ENCODE measurements at regions not wholly inside any gene's neighbourhood (a gene's known extent, or its start where the extent isn't known, plus 50 kb on each side); places are given as distances from the start of the nearest gene placed in this dataset.
"Not testable (repeated sequence)": the region's sequence is repeated elsewhere in the genome, so short reads cannot be mapped to it uniquely, and the experiment has no call there.

DNA sequence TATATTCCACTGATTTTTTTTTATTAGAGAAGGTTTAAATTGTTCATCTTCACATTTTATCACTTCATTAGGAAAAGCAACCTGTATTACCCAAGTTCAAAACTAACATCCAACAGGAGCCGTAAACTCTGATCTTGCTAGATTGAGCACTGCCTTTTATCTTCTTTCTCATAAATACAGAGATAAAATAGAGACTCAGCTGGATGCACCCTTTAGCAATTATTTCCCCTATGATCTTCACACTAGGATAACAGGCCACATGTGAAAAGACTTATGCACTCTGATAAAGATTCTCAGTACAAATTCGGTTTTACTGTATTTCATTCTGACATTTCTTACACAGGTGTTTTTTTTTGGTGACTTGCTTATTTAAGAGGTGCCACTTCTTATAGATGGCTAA, 2438.2 kb upstream of the PCDH20 start:
- DNase-seq (ENCODE audit: insufficient read length, low spot score) = no peak
- FAIRE-seq = no peak
- TF ChIP-seq, protein P1, sequence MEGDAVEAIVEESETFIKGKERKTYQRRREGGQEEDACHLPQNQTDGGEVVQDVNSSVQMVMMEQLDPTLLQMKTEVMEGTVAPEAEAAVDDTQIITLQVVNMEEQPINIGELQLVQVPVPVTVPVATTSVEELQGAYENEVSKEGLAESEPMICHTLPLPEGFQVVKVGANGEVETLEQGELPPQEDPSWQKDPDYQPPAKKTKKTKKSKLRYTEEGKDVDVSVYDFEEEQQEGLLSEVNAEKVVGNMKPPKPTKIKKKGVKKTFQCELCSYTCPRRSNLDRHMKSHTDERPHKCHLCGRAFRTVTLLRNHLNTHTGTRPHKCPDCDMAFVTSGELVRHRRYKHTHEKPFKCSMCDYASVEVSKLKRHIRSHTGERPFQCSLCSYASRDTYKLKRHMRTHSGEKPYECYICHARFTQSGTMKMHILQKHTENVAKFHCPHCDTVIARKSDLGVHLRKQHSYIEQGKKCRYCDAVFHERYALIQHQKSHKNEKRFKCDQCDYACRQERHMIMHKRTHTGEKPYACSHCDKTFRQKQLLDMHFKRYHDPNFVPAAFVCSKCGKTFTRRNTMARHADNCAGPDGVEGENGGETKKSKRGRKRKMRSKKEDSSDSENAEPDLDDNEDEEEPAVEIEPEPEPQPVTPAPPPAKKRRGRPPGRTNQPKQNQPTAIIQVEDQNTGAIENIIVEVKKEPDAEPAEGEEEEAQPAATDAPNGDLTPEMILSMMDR (IDR thresholded peaks at IDR 0.05; ENCODE audit: insufficient read depth, missing control alignments) = no peak

DNA sequence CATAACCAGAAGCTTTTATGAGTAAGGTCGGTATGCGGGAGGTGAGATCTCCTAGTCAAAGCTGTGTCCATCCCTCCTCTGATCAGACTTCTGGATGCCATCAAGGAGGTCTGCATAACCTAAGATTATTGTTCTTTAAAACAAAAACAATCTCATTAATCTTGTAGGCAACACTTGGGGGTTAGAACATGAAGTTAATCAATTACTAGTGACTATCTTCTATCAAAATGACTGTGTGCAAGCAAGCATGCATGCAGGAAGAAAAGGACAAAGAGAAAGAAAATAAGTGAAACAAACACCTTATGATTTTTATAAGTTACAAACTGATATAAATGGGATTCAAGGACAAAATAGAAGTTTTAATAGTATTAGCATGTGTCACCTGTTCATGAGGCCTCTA, 2435.9 kb upstream of the PCDH20 start:
- DNase-seq (ENCODE audit: insufficient read length, low spot score) (no peak), FAIRE-seq (no peak)
- TF ChIP-seq, protein P1 (IDR thresholded peaks at IDR 0.05; ENCODE audit: insufficient read depth, missing control alignments) = no peak

DNA sequence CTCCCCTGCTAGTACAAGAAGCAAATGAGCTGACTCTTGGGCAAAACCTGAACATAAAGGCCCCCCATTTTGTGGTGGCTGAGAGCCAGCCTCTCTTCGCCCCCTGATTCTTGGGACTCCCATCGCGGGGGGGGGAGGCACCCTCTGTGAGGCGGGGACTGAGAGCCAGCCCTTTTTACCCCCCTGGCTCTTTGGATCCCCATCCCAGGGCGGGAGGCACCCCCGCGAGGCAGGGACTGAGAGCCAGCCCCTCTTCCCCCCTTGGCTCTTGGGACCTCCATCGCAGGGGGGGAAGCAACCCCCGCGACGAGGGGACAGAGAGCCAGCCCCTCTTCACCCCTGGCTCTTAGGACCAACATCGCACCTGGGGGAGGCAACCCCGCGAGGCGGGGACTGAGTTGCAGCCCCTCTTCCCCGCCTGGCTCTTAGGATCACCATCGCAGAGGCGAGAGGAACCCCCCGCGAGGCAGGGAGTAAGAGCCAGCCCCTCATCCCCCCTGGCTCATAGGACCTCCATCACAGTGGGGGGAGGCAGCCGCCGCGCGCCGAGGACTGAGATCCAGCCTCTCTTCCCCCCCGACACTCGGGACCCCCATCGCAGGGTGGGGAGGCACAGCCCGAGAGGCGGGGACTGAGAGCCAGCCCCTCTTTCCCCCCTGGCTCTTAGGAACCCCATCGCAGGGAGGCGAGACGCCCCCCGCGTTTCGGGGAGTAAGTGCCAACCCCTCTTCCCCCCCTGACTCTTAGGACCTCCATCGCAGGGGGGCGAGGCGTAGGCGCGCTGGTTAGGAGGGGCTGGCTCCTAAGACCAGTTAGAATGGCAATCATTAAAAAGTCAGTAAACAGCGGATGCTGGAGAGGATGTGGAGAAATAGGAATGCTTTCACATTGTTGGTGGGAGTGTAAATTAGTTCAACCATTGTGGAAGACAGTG, 2428.4 kb upstream of the PCDH20 start:
- FAIRE-seq (no peak), DNase-seq (ENCODE audit: insufficient read length, low spot score) (no peak)
- TF ChIP-seq, protein P1 (IDR thresholded peaks at IDR 0.05; ENCODE audit: insufficient read depth, missing control alignments) = no peak

DNA sequence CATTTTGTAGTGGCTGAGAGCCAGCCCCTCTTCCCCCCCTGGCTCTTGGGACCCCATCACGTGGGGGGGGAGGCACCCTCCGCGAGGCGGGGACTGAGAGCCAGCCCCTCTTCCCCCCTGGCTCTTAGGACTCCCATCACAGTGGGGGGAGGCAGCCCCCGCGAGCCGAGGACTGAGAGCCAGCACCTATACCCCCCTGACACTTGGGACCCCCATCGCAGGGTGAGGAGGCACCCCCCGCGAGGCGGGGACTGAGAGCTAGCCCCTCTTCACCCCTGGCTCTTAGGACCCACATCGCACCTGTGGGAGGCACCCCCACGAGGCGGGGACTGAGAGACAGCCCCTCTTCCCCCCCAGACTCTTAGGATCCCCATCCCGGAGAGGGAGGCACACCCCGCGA, 2426.5 kb upstream of the PCDH20 start:
- no peak for FAIRE-seq
- TF ChIP-seq, protein P1 (IDR thresholded peaks at IDR 0.05; ENCODE audit: insufficient read depth, missing control alignments) = no peak

DNA sequence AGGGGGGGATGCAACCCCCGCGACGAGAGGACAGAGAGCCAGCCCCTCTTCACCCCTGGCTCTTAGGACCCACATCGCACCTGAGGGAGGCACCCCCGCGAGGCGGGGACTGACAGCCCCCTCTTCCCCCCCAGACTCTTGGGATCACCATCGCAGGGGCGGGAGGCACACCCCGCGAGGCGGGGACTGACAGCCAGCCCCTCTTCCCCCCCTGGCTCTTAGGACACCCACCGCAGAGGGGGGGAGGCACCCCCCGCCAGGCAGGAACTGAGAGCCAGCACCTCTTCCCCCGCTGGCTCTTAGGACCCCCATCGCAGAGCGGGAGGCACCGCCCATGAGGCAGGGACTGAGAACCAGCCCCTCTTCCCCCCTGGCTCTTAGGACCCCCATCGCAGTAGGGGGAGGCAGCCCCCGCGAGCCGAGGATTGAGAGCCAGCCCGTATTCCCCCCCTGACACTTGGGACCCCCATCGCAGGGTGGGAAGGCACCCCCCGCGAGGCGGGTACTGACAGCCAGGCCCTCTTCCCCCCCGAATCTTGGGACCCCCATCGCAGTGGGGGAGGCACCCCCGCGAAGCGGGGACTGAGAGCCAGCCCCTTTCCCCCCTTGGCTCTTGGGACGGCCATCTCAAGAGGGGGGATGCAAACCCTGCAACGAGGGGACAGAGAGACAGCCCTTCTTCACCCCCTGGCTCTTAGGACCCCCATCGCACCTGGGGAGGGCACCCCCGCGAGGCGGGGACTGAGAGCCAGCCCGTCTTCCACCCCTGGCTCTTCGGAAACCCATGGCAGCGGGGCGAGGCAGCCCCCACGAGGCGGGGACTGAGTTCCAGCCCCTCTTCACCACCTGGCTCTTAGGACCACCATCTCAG, 2425.1 kb upstream of the PCDH20 start:
- TF ChIP-seq, protein P1 (IDR thresholded peaks at IDR 0.05; ENCODE audit: insufficient read depth, missing control alignments) = no peak
- FAIRE-seq = no peak
- no peak for DNase-seq (ENCODE audit: insufficient read length, low spot score)

More for the DNA sequence above, 2426.5 kb upstream of the PCDH20 start:
- no peak for DNase-seq (ENCODE audit: insufficient read length, low spot score)

DNA sequence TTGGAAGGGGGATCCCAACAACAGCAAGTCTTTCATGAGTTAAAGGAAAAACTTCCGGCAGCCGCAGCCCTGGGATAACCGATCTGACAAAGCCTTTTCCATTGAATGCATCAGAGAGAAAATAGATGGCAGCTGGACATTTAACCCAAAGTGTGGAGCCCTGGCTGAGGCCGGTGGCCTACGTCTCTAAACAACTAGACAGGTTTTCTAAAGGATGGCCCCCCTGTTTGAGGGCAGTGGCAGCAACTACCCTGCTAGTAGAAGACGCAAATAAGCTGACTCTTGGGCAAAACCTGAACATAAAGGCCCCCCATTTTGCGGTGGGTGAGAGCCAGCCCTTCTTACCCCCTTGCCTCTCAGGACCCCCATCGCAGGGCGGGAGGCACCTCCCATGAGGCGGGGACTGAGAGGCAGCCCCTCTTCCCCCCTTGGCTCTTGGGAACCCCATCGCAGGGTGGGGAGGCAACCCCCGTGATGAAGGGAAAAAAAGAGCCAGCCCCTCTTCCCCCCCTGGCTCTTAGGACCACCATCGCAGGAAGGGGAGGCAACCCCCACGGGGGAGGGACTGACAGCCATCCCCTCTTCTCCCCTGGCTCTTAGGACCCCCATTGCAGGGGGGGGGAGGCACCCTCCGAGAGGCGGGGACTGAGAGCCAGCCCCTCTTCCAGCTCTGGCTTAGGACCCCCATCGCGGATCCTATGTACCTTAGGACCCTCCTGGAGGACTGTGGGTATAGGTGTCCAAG, 2422.9 kb upstream of the PCDH20 start:
- DNase-seq (ENCODE audit: insufficient read length, low spot score) = no peak
- FAIRE-seq = no peak
- TF ChIP-seq, protein P1 (IDR thresholded peaks at IDR 0.05; ENCODE audit: insufficient read depth, missing control alignments) = no peak

DNA sequence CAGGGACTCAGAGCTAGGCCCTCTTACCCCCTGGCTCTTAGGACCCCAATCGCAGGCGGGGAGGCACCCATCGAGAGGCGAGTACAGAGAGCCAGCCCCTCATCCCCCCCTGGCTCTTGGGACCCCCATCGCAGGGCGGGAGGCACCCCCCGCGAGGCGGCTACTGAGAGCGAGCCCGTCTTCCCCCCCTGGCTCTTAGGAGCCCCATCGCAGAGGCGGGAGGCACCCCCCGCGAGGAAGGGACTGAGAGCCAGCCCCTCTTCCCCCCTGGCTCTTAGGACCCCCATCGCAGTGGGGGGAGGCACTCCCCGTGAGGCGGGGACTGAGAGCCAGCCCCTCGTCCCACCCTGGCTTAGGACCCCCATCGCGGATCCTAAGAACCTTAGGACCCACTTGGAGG, 2422.1 kb upstream of the PCDH20 start:
- not testable (repeated sequence) for FAIRE-seq; DNase-seq (ENCODE audit: insufficient read length, low spot score)

DNA sequence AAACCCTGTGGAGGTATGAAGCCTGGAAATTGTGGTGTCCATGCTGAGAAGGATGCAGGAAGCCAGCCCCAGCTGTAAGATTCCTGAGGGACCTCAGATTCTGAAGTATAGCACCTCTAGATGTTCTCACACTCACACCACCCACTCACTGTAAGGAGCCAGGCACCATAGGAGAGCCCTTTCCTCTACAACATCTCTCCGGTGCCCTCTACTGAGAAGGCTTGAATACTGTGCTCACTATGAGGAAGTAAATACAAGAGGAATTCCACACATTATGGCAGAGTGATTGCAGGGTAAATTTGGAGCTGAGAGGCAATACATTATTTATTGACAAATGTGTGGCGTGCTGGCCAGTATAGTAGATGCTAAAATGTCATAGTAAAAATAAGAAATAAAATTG, 2414.0 kb upstream of the PCDH20 start:
- FAIRE-seq; DNase-seq (ENCODE audit: insufficient read length, low spot score): not testable (repeated sequence)

DNA sequence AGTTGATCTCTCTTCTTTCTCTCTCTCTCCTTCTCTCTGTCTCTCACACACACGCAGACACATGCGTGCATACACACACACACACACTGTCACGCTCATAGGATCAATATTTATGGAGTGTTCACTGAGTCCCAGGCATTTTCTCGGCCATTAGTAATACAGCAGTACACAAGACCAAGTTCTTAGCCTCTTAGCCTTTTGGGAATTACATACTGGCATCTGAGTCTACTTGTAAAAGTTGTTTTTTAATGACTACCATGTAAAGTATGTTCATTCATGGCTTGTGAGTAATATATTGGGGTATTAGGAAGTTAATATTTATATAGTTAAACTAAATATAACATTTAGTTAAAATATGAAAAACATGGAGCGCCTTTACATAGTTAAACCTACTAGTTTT, 2406.1 kb upstream of the PCDH20 start:
- DNase-seq (ENCODE audit: insufficient read length, low spot score); FAIRE-seq: not testable (repeated sequence)

DNA sequence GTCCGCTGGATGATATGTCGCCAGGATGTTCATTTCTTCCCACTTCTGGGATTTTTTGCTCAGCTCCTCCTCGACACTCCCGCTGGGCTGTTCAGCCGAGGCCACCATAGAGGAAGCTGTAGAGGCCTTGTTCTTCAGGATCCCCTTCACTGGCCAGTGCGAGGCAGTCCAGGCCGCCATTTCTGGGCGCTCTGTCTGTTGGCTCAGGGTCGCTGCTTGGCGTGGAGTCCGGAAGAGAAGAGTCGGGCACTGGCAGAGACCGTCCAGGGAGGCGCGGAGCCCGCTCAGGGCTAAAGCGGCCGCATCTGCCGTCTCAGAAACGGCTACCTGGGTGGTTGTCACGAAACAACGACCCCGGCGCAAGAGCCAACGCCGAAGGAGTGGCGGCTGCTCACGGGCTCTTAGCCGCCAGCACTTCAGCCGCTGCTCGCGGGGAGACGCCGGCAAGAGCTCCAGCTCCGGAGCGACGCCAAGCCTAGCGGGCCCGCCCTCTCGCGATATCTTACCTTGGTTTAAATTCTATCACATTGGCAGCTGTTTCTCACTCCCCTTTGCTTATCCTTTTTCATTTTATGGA, 2395.9 kb upstream of the PCDH20 start:
- not testable (repeated sequence) for DNase-seq (ENCODE audit: insufficient read length, low spot score); FAIRE-seq
